RWPE2 (cell line): ENCODE measurements at regions not wholly inside any gene's neighbourhood (a gene's known extent, or its start where the extent isn't known, plus 50 kb on each side); places are given as distances from the start of the nearest gene placed in this dataset.
"Not testable (repeated sequence)": the region's sequence is repeated elsewhere in the genome, so short reads cannot be mapped to it uniquely, and the experiment has no call there.

Experiments used
- ATAC-seq: fragments of 200-7000 bp; cut with Tn5 transposase; 3 replicates; pipeline ENCODE4 v1.9.1; 2021; ENCODE audit warnings: low read depth
- DNase-seq: peaks from one replicate; pipeline ENCODE4 v3.0.0-alpha.2; 2020; ENCODE audit warnings: low spot score
- H3K27ac ChIP-seq: fragments of 450-650 bp; 2 replicates; pipeline ENCODE4 v1.5.1; 2017; ENCODE audit warnings: mild to moderate bottlenecking; ENCODE audit not compliant: poor library complexity, severe bottlenecking
- H3K27me3 ChIP-seq: fragments of 250-450 bp; sonication (Bioruptor Pico); 2 replicates; pipeline ENCODE4 v1.5.1; 2021; ENCODE audit warnings: mild to moderate bottlenecking, moderate library complexity; ENCODE audit not compliant: insufficient read depth, poor library complexity, severe bottlenecking
- H3K36me3 ChIP-seq: fragments of 250-450 bp; sonication (Bioruptor Pico); 2 replicates; pipeline ENCODE4 v1.5.1; 2020; ENCODE audit warnings: low read depth, mild to moderate bottlenecking, moderate library complexity
- H3K4me1 ChIP-seq: fragments of 250-450 bp; sonication (Bioruptor Pico); 2 replicates; pipeline ENCODE4 v1.5.1; 2021; ENCODE audit warnings: mild to moderate bottlenecking, moderate library complexity; ENCODE audit not compliant: insufficient read depth, poor library complexity, severe bottlenecking
- H3K4me3 ChIP-seq: fragments of 250-450 bp; sonication (Bioruptor Pico); 2 replicates; pipeline ENCODE4 v1.5.1; 2021; ENCODE audit warnings: mild to moderate bottlenecking, moderate library complexity; ENCODE audit not compliant: severe bottlenecking
- H3K9me3 ChIP-seq: fragments of 250-450 bp; sonication (Bioruptor Pico); 2 replicates; pipeline ENCODE4 v1.5.1; 2021; ENCODE audit warnings: mild to moderate bottlenecking, moderate library complexity; ENCODE audit not compliant: severe bottlenecking
- TF ChIP-seq, protein P1 (sequence below): fragments of 450-650 bp; IDR thresholded peaks from one replicate; pipeline ENCODE4 v1.5.1; 2017; ENCODE audit warnings: mild to moderate bottlenecking, moderate library complexity; ENCODE audit not compliant: poor library complexity, severe bottlenecking

DNA sequence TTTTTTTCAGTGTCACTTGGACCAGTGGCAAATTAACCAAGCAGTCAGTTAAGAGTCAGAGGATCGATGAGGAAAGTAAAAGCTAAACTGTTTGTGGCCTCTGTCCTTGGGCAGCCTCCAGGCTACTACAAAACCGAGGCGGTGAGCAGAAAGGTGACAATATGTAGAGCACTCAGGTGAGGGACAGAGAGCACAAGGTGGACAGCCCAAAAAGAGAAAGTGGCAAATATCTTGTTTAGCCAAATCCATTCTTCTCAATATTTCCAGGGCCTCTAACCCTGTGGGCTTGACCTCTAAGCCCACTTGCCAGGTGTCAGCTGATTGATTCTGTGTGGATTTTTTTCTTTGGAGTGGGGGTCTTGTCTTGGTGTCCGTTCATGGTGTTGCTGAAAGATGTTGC lies 4202.2 kb upstream of the OR11H1 start:
- no peaks in the 10 kb centered on the region for H3K4me1 ChIP-seq
- H3K27ac ChIP-seq, result no peak overlapping the region
- no peaks in the 10 kb centered on the region for H3K27me3 ChIP-seq
- H3K9me3 ChIP-seq, result no peaks in the 10 kb centered on the region
- no peak for DNase-seq
- TF ChIP-seq, protein P1, sequence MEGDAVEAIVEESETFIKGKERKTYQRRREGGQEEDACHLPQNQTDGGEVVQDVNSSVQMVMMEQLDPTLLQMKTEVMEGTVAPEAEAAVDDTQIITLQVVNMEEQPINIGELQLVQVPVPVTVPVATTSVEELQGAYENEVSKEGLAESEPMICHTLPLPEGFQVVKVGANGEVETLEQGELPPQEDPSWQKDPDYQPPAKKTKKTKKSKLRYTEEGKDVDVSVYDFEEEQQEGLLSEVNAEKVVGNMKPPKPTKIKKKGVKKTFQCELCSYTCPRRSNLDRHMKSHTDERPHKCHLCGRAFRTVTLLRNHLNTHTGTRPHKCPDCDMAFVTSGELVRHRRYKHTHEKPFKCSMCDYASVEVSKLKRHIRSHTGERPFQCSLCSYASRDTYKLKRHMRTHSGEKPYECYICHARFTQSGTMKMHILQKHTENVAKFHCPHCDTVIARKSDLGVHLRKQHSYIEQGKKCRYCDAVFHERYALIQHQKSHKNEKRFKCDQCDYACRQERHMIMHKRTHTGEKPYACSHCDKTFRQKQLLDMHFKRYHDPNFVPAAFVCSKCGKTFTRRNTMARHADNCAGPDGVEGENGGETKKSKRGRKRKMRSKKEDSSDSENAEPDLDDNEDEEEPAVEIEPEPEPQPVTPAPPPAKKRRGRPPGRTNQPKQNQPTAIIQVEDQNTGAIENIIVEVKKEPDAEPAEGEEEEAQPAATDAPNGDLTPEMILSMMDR, result no peak
- H3K36me3 ChIP-seq, result no peaks in the 10 kb centered on the region
- ATAC-seq, result no peak
- no peak overlapping the region for H3K4me3 ChIP-seq

DNA sequence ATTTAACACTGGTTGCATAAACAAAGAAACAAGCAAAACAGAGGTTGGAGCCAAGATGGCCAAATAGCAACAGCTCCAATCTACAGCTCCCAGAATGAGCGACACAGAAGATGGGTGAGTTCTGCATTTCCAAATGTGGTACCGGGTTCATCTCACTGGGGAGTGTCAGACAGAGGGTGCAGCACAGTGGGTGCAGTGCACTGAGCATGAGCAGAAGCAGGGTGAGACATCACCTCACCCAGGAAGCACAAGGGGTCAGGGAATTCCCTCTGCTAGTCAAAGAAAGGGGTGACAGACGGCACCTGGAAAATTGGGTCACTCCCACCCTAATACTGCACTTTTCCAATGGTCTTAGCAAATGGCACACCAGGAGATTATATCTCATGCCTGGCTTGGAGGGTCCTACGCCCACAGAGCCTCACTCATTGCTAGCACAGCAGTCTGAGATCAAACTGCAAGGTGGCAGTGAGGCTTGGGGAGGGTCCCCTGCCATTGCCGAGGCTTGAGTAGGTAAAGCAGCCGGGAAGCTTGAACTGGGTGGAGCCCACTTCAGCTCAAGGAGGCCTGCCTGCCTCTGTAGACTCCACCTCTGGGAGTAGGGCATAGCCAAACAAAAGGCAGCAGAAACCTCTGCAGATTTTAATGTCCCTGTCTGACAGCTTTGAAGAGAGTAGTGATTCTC lies 4186.5 kb upstream of the OR11H1 start:
- not testable (repeated sequence) for H3K27me3 ChIP-seq, H3K9me3 ChIP-seq, DNase-seq, H3K36me3 ChIP-seq, H3K4me3 ChIP-seq, H3K27ac ChIP-seq, ATAC-seq, H3K4me1 ChIP-seq

DNA sequence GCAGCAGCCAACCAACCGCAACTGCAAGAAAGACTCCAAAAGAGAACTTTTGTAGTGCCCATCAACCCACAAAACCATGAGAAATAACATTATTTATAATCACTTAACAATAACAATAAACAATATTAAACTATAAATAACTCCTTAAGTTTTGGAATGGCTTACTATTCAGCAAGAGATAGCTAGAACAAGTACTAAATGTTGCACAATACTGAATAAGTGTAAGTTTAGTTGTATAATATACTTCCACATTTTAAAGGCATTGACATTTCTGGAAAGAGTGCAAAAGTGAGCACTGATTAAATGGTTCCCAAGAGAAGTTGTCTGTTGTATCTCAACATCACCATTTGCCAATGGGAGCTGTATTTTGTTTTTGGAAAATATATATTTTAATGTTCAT lies 4176.8 kb upstream of the OR11H1 start:
- not testable (repeated sequence) for H3K27ac ChIP-seq, ATAC-seq, H3K36me3 ChIP-seq, H3K27me3 ChIP-seq, H3K4me3 ChIP-seq, DNase-seq, H3K4me1 ChIP-seq, H3K9me3 ChIP-seq

DNA sequence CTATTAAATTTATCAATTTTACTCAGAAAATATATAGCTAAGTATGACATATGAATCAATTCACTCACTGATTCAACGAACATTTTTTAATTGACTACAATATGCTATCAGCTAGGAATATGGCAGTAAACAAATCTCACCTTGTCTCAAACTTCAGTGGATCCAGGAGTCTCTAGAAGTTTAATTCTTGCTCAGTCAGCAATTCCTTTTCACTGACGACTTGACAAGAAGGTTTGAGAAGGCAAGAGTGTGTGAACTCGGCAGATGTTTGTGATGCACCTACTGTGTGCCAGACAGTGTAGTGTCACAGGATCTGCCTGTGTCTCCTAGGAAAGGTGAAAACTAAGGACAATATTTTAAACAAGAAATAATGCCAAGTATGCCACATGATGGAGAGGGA lies 4175.7 kb upstream of the OR11H1 start:
- H3K4me3 ChIP-seq, H3K27me3 ChIP-seq, H3K36me3 ChIP-seq, H3K4me1 ChIP-seq, ATAC-seq, H3K27ac ChIP-seq, DNase-seq, H3K9me3 ChIP-seq: not testable (repeated sequence)

DNA sequence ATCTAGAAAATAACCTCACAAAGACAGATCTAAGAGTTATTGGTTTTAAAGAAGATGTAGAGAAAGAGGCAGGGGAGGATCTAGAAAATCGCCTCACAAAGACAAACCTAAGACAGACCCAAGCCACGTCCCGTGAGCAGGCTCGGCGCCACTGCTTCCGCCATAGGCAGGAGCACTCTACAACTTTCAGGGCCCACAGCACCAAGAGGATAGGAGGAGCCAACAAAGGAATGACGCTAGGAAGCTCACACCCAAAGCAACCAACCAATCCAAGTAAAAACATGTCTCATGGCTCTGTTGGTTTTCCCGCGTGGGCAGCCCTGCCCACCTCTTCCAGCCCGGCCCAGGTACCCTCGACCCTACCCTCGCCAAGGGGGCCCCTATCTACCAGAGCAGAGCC lies 4167.4 kb upstream of the OR11H1 start:
- Histone ChIP-seq H3K27me3 (no peaks in the 10 kb centered on the region), H3K4me3 (no peak overlapping the region), H3K27ac (no peak overlapping the region), H3K36me3 (no peaks in the 10 kb centered on the region), H3K4me1 (no peaks in the 10 kb centered on the region), H3K9me3 (peaks cover 2% of the 10 kb centered on the region)
- ATAC-seq, result no peak
- TF ChIP-seq, protein P1, result no peak
- DNase-seq, result no peak

DNA sequence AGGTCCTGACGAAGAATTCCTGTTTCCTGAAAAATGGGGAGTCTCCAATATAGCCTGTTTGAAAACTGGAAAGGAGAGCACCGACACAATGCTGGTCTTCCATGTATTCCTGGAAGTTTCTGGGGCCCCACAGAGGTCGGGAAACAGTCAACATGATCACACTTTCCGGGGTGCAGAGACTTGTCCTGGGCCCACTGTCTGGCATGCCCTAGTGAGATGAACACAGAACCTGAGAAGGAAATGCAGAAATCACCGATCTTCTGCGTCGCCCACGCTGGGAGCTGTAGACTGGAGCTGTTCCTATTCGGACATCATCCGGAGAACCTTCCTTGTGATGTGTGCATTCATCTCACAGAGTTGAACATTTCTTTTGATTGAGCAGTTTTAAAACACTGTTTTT lies 4166.5 kb upstream of the OR11H1 start:
- not testable (repeated sequence) for H3K36me3 ChIP-seq, DNase-seq, H3K4me3 ChIP-seq, H3K27me3 ChIP-seq, H3K9me3 ChIP-seq, H3K4me1 ChIP-seq, H3K27ac ChIP-seq, ATAC-seq

DNA sequence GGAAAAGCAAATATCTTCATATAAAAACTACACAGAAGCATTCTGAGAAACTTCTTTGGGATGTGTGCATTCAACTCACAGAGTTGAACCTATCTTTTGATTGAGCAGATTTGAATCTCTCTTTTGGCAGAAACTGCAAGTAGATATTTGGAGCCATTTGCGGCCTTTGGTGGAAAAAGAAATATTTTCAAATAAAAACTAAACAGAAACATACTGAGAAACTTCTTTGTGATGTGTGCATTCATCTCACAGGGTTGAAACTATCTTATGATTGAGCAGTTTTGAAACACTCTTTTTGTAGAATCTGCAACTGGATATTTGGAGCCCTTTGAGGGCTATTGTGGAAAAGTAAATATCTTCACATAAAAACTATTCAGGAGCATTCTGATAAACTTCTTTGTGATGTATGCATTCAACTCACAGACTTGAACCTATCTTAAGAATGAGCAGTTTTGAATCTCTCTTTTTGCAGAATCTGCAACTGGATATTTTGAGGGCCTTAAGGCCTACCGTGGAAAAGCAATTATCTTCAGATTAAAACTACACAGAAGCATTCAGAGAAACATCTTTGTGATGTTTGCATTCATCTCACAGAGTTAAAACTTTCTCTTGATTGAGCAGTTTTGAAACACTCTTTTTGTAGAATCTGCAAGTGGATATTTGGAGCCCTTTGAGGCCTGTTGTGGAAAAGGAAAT lies 4158.2 kb upstream of the OR11H1 start:
- not testable (repeated sequence) for H3K27me3 ChIP-seq, DNase-seq, H3K4me3 ChIP-seq, H3K27ac ChIP-seq, H3K4me1 ChIP-seq, ATAC-seq, H3K36me3 ChIP-seq, H3K9me3 ChIP-seq

DNA sequence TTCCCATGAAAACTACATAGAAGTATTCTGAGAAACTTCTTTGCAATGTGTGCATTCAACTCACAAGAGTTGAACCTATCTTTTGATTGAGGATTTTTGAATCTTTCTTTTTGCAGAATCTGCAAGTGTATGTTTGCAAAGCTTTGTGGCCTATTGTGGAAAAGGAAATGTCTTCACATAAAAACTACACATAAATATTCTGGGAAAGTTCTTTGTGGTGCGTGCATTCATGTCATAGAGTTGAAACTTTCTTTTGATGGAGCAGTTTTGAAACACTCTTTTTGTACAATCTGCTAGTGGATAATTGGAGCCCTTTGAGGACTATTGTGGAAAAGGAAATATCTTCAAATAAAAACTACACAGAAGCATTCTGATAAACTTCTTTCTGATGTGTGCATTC lies 4157.7 kb upstream of the OR11H1 start:
- H3K4me3 ChIP-seq, ATAC-seq: not testable (repeated sequence)

More for the DNA sequence above, 4157.7 kb upstream of the OR11H1 start:
- not testable (repeated sequence) for H3K36me3 ChIP-seq, H3K9me3 ChIP-seq, H3K27me3 ChIP-seq, DNase-seq, H3K4me1 ChIP-seq, H3K27ac ChIP-seq
